ENCODE measurements at regions not wholly inside any gene's neighbourhood (a gene's known extent, or its start where the extent isn't known, plus 50 kb on each side); places are given as distances from the start of the nearest gene placed in this dataset.

GRCh38 chr4:116018831-116019230, 905.4 kb upstream of the NDST4 start:
- DNase-seq (ENCODE audit: low read depth): no peak
- H3K4me3 ChIP-seq (ENCODE audit: low read depth, low read length): no peak overlapping the region
- TF ChIP-seq CTCF (IDR thresholded peaks at IDR 0.05; ENCODE audit: insufficient read depth, low read length): no peak

GRCh38 chr4:116016201-116016600, 902.8 kb upstream of the NDST4 start:
- H3K4me3 ChIP-seq (ENCODE audit: low read depth, low read length): no peak overlapping the region
- no peak for TF ChIP-seq CTCF (IDR thresholded peaks at IDR 0.05; ENCODE audit: insufficient read depth, low read length)
- no peak for DNase-seq (ENCODE audit: low read depth)

GRCh38 chr4:116015549-116015948, 902.1 kb upstream of the NDST4 start:
- no peak overlapping the region for H3K4me3 ChIP-seq (ENCODE audit: low read depth, low read length)
- no peak for TF ChIP-seq CTCF (IDR thresholded peaks at IDR 0.05; ENCODE audit: insufficient read depth, low read length)
- DNase-seq (ENCODE audit: low read depth): no peak

- H3K4me3 ChIP-seq (ENCODE audit: low read depth, low read length): no peak overlapping the region
- TF ChIP-seq CTCF (IDR thresholded peaks at IDR 0.05; ENCODE audit: insufficient read depth, low read length): no peak
- DNase-seq (ENCODE audit: low read depth): no peak
These were observed 901.6 kb upstream of the NDST4 start for GRCh38 chr4:116015062-116015461.

- no peak overlapping the region for H3K4me3 ChIP-seq (ENCODE audit: low read depth, low read length)
- DNase-seq (ENCODE audit: low read depth): no peak
- TF ChIP-seq CTCF (IDR thresholded peaks at IDR 0.05; ENCODE audit: insufficient read depth, low read length): no peak
These were observed 897.5 kb upstream of the NDST4 start for GRCh38 chr4:116010923-116011322.

GRCh38 chr4:116005806-116006088, 892.3 kb upstream of the NDST4 start:
- TF ChIP-seq CTCF (IDR thresholded peaks at IDR 0.05; ENCODE audit: insufficient read depth, low read length): no peak
- no peak for DNase-seq (ENCODE audit: low read depth)
- no peak overlapping the region for H3K4me3 ChIP-seq (ENCODE audit: low read depth, low read length)

- H3K4me3 ChIP-seq (ENCODE audit: low read depth, low read length): no peak overlapping the region
- DNase-seq (ENCODE audit: low read depth): peak; percentile 4
- TF ChIP-seq CTCF (IDR thresholded peaks at IDR 0.05; ENCODE audit: insufficient read depth, low read length): no peak
These were observed 891.8 kb upstream of the NDST4 start for GRCh38 chr4:116005037-116005805.

Data from fibroblast of the aortic adventitia (primary cell).